Testis (tissue), 2 donors: ENCODE measurements at regions not wholly inside any gene's neighbourhood (a gene's known extent, or its start where the extent isn't known, plus 50 kb on each side); places are given as distances from the start of the nearest gene placed in this dataset.
A peak's percentile ranks its signal among the peaks of the same experiment; 100 is the strongest.

Source experiments
- DNase-seq: peaks from one replicate; pipeline ENCODE4 v3.0.0-alpha.2; 2019
- H3K27ac ChIP-seq, 2 donors: fragments of 200-600 bp; sonication (generic); one replicate each; pipeline ENCODE4 v1.5.1; 2019
- H3K27me3 ChIP-seq: fragments of 200-600 bp; sonication (generic); one replicate; pipeline ENCODE4 v1.5.1; 2019
- H3K36me3 ChIP-seq: fragments of 200-600 bp; sonication (generic); one replicate; pipeline ENCODE4 v1.5.1; 2017; ENCODE audit warnings: low read depth; ENCODE audit errors: missing control alignments
- H3K4me1 ChIP-seq: fragments of 200-600 bp; sonication (generic); one replicate; pipeline ENCODE4 v1.5.1; 2019
- H3K4me3 ChIP-seq, 2 donors: fragments of 200-600 bp; sonication (generic); one replicate each; pipeline ENCODE4 v1.5.1; 2017 to 2019
- H3K9me3 ChIP-seq: fragments of 200-600 bp; sonication (generic); one replicate; pipeline ENCODE4 v1.5.1; 2017
- POLR2A ChIP-seq: fragments of 450-650 bp; IDR thresholded peaks from one replicate; pipeline ENCODE4 v1.6.1; 2017; ENCODE audit warnings: antibody characterized with exemption, mild to moderate bottlenecking, moderate library complexity
- WGBS, 2 donors: methylation state at CpG; one replicate each; pipeline ENCODE4 v1.1.5; 2018; 5-methylcytosine and 5-hydroxymethylcytosine counted together
- intact Hi-C: fragments of 100-400 bp; cut with DNase I; formaldehyde crosslinking; loops from one replicate; pipeline ENCODE4 v1.15.1; 2023; ENCODE audit warnings: low total_unique reads
- TF ChIP-seq, protein P1 (sequence below), 3 experiments: fragments of 450-650 bp in 2 of 3; fragments of 200-600 bp in 1 of 3; sonication (generic) in 1 of 3; IDR thresholded peaks; one replicate each; pipeline ENCODE4 v1.5.1; 2016 to 2019; ENCODE audit warnings: antibody characterized with exemption in 3 of 3, mild to moderate bottlenecking in 2 of 3, moderate library complexity in 1 of 3

DNA sequence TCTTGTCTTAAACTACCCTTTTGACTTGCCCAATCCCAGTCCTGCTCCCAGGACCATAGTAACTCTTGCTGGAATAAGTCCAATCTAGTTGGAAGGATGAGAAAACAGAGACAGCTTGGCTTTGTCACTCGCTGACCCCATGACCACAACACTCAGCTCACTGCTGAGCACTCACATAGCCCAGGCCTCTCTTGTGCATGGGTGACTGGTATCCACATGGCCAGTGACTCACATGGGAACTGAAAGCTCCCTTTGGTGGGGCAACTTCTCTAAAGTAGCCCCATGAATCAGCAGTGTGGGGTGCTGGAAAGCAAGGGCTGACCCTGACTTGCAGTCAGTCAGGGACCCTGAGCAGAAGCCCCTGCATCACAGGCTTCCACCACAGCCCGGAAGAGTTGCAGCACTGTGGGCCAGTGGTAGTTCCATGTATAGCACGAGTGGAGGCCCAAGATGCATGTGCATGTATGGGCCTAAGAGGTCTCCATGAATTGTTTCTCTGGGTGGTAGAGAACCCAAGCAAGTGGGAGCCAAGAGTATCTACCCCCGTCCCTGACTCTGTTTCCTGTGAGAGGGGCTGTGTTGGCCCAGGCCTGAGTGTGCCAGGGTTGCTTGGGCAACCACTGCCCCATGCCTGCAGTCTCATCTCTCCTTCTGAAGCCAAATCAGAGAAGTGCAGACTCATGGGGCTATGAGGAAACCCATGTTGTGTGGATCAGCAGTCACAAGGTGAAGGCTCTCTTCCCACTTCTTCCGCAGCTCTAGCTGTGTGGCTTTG lies 62.1 kb upstream of the XCR1 start:
- Histone ChIP-seq H3K4me1 (peaks cover 11% of the 10 kb centered on the region), H3K4me3 (no peak overlapping the region), H3K9me3 (no peaks in the 10 kb centered on the region), H3K27me3 (no peaks in the 10 kb centered on the region), H3K36me3 (no peaks in the 10 kb centered on the region), H3K27ac (no peak overlapping the region)
- intact Hi-C loops: no loop called here
- TF ChIP-seq POLR2A: no peak
- TF ChIP-seq, protein P1, sequence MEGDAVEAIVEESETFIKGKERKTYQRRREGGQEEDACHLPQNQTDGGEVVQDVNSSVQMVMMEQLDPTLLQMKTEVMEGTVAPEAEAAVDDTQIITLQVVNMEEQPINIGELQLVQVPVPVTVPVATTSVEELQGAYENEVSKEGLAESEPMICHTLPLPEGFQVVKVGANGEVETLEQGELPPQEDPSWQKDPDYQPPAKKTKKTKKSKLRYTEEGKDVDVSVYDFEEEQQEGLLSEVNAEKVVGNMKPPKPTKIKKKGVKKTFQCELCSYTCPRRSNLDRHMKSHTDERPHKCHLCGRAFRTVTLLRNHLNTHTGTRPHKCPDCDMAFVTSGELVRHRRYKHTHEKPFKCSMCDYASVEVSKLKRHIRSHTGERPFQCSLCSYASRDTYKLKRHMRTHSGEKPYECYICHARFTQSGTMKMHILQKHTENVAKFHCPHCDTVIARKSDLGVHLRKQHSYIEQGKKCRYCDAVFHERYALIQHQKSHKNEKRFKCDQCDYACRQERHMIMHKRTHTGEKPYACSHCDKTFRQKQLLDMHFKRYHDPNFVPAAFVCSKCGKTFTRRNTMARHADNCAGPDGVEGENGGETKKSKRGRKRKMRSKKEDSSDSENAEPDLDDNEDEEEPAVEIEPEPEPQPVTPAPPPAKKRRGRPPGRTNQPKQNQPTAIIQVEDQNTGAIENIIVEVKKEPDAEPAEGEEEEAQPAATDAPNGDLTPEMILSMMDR (IDR thresholded peaks at IDR 0.05): no peak
- WGBS, 2 donors: 88 to 92% methylated on average over 4 to 5 of the region's 5 CpGs
- peak; percentile 43 for DNase-seq

DNA sequence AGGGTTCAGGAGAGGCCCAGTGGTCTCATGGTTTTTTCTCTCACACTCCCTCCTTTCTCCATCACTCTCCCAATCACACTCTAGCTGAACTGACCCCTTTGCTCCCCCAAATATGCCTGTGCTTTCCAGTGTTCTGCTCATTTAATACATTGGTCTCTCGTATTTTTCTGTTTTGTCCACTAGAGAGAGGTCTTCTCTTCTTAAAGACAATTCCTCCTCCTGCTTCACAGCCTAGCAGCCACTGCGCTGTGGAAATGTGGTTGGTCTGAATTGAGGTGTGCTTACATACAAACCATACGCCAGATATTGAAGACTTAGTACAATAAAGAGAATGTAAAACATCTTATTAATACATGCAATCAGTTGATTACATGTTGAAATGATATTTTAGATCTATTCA lies 60.6 kb upstream of the XCR1 start:
- no peak overlapping the region for H3K4me3 ChIP-seq
- peaks cover 11% of the 10 kb centered on the region for H3K4me1 ChIP-seq
- 59% methylated on average over 3 of the region's 3 CpGs for WGBS, 2 donors
- H3K9me3 ChIP-seq: no peaks in the 10 kb centered on the region
- no peaks in the 10 kb centered on the region for H3K27me3 ChIP-seq
- H3K36me3 ChIP-seq: no peaks in the 10 kb centered on the region
- intact Hi-C loops: no loop called here
- no peak for TF ChIP-seq POLR2A
- TF ChIP-seq, protein P1 (IDR thresholded peaks at IDR 0.05): peak in 1 of 3 experiments; percentile 18
- no peak for DNase-seq
- H3K27ac ChIP-seq: no peak overlapping the region

DNA sequence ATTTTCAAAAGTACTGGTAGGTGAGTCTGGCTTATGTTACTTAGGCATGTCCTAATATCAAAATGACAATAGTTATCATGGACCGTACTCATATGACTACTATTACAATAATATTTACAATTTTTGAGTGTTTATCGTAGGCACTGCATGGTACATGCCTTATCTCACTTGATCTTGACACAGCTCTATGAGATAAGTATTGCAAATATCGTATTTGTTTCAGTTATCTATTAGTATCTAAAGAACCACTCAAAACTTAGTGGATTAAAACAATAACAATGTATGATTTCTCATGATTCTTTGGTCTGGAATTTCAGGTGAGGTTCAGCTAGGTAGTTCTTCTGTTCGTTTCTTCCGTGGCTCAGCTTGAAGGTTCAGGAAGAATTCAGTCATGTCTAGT lies 59.7 kb upstream of the XCR1 start:
- Histone ChIP-seq H3K9me3 (no peaks in the 10 kb centered on the region), H3K4me1 (peaks cover 11% of the 10 kb centered on the region), H3K27ac (no peak overlapping the region), H3K27me3 (no peaks in the 10 kb centered on the region), H3K4me3 (no peak overlapping the region), H3K36me3 (no peaks in the 10 kb centered on the region)
- intact Hi-C loops: no loop called here
- no peak for DNase-seq
- TF ChIP-seq POLR2A: no peak
- TF ChIP-seq, protein P1 (IDR thresholded peaks at IDR 0.05): no peak
- 90 to 91% methylated on average over 5 of the region's 5 CpGs for WGBS, 2 donors

DNA sequence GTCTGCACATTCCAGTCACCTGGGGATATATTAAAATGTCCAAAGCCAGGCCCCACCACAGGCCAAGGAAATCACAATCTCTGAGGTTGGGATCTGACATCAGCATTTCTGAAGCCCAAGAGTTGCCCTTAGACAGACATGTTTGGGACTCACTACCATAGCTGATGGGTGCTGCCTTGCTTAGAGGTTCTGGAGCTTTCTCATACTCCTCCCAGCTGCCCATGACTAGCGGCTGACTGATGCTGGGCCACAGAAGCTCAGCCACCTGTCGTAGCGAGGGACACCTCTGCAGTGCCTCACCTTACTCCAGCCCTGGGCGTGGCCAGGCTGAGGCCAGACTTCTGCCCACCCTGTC lies 58.8 kb upstream of the XCR1 start:
- WGBS, 2 donors: 90 to 91% methylated on average over 4 of the region's 4 CpGs
- Histone ChIP-seq H3K27ac (no peak overlapping the region), H3K4me1 (peaks cover 11% of the 10 kb centered on the region), H3K27me3 (no peaks in the 10 kb centered on the region), H3K4me3 (no peak overlapping the region), H3K36me3 (no peaks in the 10 kb centered on the region), H3K9me3 (no peaks in the 10 kb centered on the region)
- intact Hi-C loops: no loop called here
- DNase-seq: no peak
- TF ChIP-seq, protein P1 (IDR thresholded peaks at IDR 0.05): no peak
- TF ChIP-seq POLR2A: no peak
